Occipital lobe (tissue), 1 donor: ENCODE measurements at regions not wholly inside any gene's neighbourhood (a gene's known extent, or its start where the extent isn't known, plus 50 kb on each side); places are given as distances from the start of the nearest gene placed in this dataset.
"Not testable (repeated sequence)": the region's sequence is repeated elsewhere in the genome, so short reads cannot be mapped to it uniquely, and the experiment has no call there.

Source experiments
- DNase-seq: peaks from one replicate; lab custom pipeline; 2025; lab: John Stamatoyannopoulos, UW

DNA sequence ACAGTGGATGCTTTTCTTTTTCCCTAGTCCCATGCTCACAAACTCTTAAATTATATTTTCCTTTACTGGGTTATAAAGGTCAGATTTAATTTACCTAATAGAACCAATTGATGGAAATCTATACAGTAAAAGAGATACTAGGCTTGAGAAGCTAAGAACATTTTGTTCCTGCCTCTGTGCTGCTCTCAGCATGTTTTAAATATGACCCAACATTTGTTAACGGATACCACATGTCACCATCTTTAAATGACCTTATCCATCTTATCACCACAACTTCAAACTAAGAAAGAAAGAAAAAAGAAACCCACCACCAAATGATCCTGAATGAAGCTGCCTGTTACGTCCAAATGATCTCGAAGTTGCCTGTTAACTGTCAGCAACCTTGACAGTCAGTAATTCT is 334.7 kb upstream of the ZNF608 start:
- no peak for DNase-seq

DNA sequence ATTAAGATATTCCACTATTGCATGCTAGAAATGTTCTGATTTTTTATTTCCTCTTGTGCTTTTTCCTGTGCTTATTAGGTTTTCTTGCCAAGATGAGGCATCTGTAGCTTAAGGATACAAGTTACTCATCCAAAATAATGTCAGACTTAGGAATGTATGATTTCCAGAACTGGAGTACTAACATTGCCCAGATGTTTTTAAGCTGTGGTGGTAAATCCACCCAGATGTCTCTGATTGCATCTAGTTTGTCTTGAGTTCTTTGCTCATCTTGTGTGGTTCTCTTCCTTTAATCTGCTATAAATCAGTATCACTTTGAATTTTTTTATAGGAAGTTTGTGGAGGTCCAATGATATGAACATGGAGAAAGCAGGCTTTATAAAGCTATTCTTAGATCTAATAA is 337.5 kb upstream of the ZNF608 start:
- DNase-seq: no peak

- no peak for DNase-seq
These were observed 339.5 kb upstream of the ZNF608 start for GRCh38 chr5:125085797-125086505.

- DNase-seq: no peak
These were observed 342.2 kb upstream of the ZNF608 start for GRCh38 chr5:125088522-125089105.

DNA sequence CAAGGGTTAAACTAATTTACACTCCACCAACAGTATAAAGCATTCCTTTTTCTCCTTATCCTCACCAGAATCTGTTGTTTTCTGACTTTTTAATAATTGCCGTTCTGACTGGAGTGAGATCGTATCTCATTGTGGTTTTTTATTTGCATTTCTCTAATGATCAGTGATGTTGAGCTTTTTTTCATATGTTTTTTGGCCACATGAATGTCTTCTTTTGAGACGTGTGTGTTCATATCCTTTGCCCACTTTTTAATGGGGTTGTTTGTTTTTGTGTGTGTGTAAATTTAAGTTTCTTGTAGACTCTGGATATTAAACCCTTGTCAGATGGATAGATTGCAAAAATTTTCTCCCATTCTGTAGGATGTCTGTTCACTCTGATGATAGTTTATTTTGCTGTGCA is 345.7 kb upstream of the ZNF608 start:
- not testable (repeated sequence) for DNase-seq

DNA sequence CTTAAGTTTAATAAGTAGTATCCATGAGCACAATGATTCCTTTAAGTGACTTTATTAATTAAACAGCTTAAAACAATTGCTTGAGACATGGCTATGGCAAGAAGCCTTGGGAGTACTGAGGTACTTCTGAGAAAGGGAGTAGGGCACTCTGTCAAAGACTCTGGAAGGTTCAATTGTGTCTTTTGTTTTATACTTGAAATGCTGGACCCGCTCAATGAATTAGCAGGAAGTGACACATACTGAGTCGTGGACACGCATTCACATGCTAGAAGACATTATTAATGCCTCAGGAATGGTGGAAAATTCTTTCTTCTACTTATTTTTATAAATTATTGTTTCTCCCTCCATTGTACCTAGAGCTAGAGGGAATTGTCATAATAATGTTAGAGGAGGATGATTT is 347.3 kb upstream of the ZNF608 start:
- DNase-seq: no peak

DNA sequence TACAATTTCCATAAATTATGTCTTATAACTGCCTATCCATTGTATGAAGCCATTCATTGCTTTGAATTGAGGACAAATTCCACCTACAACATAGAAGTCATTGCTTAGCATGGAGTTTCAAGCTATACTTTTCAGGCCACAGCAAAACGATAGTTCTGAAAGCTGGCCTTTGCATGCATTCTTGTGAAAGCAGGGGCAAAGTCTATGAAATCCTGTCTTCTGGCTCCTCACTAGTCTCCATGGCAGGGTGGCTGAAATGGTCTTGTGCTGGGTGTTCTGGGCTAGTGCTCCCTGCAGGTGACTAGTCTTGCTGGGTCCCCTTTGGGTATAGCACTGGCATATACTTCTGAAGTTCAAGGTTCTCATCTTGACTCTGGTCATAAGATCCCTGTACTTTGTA is 353.9 kb upstream of the ZNF608 start:
- no peak for DNase-seq

DNA sequence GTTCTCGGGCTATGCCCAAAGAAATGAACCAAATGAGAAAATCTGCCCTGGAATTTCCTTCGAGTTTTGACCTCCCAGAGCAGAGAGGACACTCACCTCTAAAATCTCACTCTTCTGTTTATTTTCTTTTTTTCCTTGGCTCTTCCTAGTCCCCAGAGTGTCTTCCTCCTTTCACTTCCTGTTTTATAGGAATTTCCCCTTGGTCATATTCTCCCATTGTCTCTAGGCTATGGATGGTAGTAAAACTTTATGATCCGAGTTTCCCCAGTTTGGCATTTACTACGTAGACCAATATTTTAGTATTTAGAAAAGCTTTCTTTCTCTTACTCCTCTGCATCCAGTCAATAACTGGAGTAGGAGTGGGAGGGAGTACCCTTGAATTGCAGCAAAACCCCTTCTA is 354.5 kb upstream of the ZNF608 start:
- no peak for DNase-seq

DNA sequence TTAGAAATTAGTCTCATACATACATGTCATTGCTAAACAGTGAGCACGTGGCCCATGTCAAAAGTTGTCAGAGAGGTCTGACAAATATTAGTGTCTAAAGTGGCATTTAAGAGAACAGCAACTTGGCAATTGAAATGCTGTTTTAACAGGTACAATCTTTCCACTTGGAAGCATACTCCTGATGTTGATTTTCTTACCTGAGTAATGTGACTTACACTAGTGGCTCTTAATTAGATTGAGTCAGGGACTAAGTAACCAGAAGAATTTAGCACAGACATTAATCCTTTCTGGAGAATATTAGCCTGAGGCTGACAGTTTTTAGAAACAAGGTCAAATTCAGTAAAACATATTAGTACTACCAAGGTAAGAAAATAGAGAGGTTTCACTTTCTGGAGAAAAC is 357.0 kb upstream of the ZNF608 start:
- DNase-seq: no peak

DNA sequence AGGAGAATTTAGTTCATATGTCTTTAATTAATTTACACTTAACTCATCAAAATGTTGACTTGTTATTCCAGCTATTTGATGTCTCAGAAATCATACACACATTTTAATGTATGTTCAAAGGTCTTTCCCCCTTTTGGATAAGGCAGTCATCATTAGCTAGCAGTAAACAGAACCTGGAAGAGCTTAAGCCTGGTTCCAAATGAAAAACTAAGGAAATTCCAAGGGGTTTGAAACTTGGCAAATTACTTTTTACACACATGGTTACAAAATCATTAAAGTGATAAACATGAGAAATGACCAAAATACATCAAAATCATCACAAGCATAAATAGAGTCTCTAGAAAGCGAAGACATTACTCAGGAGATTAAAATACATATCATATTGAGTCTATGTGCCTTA is 359.8 kb upstream of the ZNF608 start:
- DNase-seq: no peak

GRCh38 chr5:125106881-125107280 is 360.4 kb upstream of the ZNF608 start:
- no peak for DNase-seq

GRCh38 chr5:125109293-125109692 is 362.9 kb upstream of the ZNF608 start:
- DNase-seq: no peak

DNA sequence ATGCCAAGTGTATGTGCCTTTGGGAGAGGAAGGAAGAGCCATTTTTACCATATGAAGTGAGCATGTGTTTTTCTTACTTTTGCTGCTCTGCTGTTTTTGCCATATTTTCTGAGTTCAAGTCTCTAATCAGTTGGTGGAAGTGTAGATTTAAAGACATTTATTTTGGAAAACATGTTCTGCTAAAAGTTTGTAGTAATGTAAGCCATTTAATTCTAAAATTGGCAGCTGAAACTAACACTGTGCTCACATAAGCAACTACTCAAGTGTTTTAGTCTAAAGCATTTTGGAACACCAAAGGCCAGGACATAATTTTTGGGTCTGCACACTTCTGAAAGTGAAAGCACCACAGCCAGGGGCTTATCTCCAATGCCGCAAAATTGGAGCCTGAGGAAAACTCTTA is 363.4 kb upstream of the ZNF608 start:
- no peak for DNase-seq

GRCh38 chr5:125112196-125112595 is 365.8 kb upstream of the ZNF608 start:
- DNase-seq: no peak

- no peak for DNase-seq
These were observed 366.9 kb upstream of the ZNF608 start for GRCh38 chr5:125113328-125113727.

DNA sequence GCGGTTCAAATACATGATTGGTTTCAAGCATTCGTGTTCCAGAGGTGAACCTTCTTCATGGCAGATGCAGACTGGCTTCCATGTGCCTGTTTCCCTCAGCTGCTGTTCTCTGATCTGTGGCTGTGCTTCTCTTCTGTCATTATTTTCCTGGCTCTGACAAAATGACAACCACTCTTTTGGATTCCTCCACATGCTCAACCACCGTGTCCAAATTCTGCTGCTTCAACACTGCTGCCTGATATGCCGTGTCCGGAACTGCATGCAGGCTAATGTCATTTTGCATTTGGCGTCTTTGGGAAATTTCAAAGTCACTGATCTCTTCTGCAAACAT is 368.7 kb upstream of the ZNF608 start:
- DNase-seq: no peak

- DNase-seq: no peak
These were observed 371.1 kb upstream of the ZNF608 start for GRCh38 chr5:125117566-125117965.

DNA sequence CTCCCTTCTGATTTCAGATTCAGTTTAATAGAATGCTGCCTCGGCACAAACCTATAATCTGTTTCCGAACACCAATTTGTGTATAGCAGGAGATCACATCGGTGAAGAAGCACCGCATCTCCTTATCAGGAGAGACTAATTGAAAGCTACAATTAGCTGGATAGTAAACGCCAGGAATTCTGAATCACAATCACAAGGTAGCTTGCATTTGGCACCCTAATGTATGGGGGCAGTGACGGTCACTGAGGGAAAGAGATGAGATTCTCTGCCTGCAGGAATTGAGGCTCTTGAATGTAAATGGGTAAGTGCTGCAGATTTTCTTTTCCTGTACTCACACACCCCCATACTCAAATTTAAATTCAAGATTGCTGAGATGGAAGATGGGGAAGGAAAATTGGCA is 373.6 kb upstream of the ZNF608 start:
- DNase-seq: no peak

- no peak for DNase-seq
These were observed 378.8 kb upstream of the ZNF608 start for GRCh38 chr5:125125031-125125823.

- DNase-seq: no peak
These were observed 379.6 kb upstream of the ZNF608 start for GRCh38 chr5:125126050-125126449.

GRCh38 chr5:125129151-125129806 is 382.8 kb upstream of the ZNF608 start:
- DNase-seq: no peak

DNA sequence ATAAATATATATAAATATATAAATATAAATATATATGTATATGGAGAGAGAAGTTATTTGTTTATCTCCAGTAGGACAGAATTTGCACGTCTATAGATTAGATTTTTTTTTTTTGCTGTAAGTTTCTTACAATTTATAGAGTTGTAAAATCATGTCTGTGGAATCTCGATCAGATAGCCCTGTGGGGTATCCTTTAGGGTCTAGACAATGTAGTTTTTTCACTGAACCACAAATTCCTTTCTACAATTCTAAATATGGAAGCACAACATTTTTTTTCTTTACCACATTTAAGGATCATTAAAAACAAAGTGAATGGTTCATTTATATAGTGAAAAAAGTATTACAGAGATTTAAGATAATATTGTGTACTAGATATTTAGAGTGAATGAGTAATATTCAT is 384.2 kb upstream of the ZNF608 start:
- DNase-seq: no peak
